ENCODE measurements at regions not wholly inside any gene's neighbourhood (a gene's known extent, or its start where the extent isn't known, plus 50 kb on each side); places are given as distances from the start of the nearest gene placed in this dataset.

DNA sequence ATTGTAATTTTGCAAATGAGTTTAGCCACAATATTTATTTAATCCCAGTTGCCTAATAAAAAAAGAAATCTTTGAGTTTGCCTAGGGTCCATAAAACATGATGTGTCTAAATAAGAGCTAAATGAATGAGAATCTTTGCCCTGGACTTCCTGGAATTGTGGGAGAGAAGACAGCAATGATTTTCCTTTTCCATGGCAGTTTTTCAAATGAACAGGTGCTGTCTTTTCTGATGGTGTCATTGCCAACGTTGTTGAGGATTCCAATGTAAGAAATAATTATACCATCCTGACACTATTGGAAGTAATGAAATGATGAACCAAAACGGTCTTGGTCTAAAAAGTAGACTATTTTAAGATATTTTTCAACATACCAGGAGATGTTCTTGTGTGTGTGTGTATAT is 984.7 kb upstream of the CELF2 start:
- TF ChIP-seq, protein P1, sequence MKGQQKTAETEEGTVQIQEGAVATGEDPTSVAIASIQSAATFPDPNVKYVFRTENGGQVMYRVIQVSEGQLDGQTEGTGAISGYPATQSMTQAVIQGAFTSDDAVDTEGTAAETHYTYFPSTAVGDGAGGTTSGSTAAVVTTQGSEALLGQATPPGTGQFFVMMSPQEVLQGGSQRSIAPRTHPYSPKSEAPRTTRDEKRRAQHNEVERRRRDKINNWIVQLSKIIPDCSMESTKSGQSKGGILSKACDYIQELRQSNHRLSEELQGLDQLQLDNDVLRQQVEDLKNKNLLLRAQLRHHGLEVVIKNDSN (IDR thresholded peaks at IDR 0.05) = no peak
- TF ChIP-seq TCF12 (IDR thresholded peaks at IDR 0.05; ENCODE audit: low read depth) (no peak), NFIC (IDR thresholded peaks at IDR 0.05) (no peak), YY1 (IDR thresholded peaks at IDR 0.05; ENCODE audit: low read depth) (no peak), EGR1 (IDR thresholded peaks at IDR 0.05) (no peak), ZBTB7A (IDR thresholded peaks at IDR 0.05; ENCODE audit: low read depth) (no peak), TEAD4 (IDR thresholded peaks at IDR 0.05) (no peak), TAF1 (IDR thresholded peaks at IDR 0.05; ENCODE audit: low read depth) (no peak), CEBPB (IDR thresholded peaks at IDR 0.05) (no peak), EP300 (IDR thresholded peaks at IDR 0.05; ENCODE audit: borderline replicate concordance) (no peak)
- TF ChIP-seq, protein P2, sequence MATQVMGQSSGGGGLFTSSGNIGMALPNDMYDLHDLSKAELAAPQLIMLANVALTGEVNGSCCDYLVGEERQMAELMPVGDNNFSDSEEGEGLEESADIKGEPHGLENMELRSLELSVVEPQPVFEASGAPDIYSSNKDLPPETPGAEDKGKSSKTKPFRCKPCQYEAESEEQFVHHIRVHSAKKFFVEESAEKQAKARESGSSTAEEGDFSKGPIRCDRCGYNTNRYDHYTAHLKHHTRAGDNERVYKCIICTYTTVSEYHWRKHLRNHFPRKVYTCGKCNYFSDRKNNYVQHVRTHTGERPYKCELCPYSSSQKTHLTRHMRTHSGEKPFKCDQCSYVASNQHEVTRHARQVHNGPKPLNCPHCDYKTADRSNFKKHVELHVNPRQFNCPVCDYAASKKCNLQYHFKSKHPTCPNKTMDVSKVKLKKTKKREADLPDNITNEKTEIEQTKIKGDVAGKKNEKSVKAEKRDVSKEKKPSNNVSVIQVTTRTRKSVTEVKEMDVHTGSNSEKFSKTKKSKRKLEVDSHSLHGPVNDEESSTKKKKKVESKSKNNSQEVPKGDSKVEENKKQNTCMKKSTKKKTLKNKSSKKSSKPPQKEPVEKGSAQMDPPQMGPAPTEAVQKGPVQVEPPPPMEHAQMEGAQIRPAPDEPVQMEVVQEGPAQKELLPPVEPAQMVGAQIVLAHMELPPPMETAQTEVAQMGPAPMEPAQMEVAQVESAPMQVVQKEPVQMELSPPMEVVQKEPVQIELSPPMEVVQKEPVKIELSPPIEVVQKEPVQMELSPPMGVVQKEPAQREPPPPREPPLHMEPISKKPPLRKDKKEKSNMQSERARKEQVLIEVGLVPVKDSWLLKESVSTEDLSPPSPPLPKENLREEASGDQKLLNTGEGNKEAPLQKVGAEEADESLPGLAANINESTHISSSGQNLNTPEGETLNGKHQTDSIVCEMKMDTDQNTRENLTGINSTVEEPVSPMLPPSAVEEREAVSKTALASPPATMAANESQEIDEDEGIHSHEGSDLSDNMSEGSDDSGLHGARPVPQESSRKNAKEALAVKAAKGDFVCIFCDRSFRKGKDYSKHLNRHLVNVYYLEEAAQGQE (IDR thresholded peaks at IDR 0.05; ENCODE audit: low read depth) = no peak
- TF ChIP-seq, protein P3, sequence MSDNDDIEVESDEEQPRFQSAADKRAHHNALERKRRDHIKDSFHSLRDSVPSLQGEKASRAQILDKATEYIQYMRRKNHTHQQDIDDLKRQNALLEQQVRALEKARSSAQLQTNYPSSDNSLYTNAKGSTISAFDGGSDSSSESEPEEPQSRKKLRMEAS (IDR thresholded peaks at IDR 0.05) = no peak

DNA sequence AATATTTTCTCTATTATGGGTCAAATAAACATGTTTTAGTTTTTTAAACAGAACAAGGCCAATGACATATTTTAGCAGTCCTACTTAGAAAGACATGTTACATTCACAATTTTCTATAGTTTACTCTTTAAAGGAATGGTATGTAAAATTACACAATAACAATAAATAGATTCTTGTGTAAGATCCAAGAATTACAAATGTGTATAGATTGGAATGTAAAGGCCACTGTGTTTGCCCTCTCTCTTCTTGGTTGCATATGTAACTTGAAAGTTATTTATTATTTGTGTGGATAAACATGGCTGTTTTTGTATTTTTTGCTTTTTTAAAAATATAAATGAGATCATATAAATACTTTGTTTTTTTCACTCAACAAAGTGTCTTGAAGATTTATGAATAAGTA is 979.3 kb upstream of the CELF2 start:
- no peak for TF ChIP-seq ZBTB7A (IDR thresholded peaks at IDR 0.05; ENCODE audit: low read depth)
- no peak for TF ChIP-seq TEAD4 (IDR thresholded peaks at IDR 0.05)

DNA sequence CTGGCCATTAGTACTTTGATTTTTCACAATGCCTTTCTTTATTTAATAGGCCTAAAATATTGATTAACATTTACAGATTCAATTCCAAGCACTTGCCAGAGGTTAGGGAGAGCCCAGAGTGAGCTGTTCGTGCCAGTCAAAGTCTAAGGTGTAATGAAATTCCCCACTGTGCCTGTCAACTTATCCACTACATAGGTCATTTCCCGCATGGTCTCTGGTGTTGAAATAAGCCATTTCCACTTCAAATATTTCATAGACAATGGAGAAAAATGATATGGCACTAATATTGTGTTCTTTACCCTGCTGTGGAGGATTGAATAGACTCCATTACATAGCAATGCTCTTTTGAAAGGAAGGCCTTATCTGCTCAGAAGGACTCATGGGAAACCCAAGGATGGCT is 978.1 kb upstream of the CELF2 start:
- no peak for TF ChIP-seq EP300 (IDR thresholded peaks at IDR 0.05; ENCODE audit: borderline replicate concordance)
- TF ChIP-seq CEBPB (IDR thresholded peaks at IDR 0.05) = no peak
- TF ChIP-seq, protein P3 (IDR thresholded peaks at IDR 0.05) = no peak
- TF ChIP-seq, protein P2 (IDR thresholded peaks at IDR 0.05; ENCODE audit: low read depth) = no peak
- no peak for TF ChIP-seq YY1 (IDR thresholded peaks at IDR 0.05; ENCODE audit: low read depth)
- no peak for TF ChIP-seq TAF1 (IDR thresholded peaks at IDR 0.05; ENCODE audit: low read depth)
- TF ChIP-seq FOXM1 (IDR thresholded peaks at IDR 0.05; ENCODE audit: borderline replicate concordance, low read depth) = no peak
- TF ChIP-seq NFIC (IDR thresholded peaks at IDR 0.05) = no peak
- no peak for TF ChIP-seq TEAD4 (IDR thresholded peaks at IDR 0.05)
- TF ChIP-seq, protein P1 (IDR thresholded peaks at IDR 0.05) = no peak
- no peak for TF ChIP-seq ZBTB7A (IDR thresholded peaks at IDR 0.05; ENCODE audit: low read depth)
- no peak for TF ChIP-seq EGR1 (IDR thresholded peaks at IDR 0.05)
- no peak for TF ChIP-seq CREB1 (IDR thresholded peaks at IDR 0.05; ENCODE audit: low read depth)
- TF ChIP-seq RAD21 (IDR thresholded peaks at IDR 0.05; ENCODE audit: low read depth) = no peak
- TF ChIP-seq TCF12 (IDR thresholded peaks at IDR 0.05; ENCODE audit: low read depth) = no peak

DNA sequence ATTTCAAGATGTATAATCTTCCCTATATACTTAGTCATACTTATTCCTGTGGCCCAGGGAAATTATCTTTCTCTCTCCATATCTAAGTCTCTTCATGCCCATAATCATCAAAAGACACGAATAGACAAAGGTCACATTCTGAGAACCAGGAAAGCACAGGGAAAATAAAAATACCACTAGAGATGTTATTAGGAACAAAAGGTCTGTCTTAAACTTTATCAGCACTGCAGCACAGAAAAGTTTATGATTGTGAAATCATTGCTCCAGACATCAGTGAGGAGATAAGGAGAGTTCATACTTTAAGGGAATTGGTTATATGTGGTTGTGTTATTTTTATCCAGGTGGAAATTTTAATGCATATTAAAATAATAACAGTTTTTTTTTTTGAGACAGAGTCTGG is 974.6 kb upstream of the CELF2 start:
- TF ChIP-seq, protein P1 (IDR thresholded peaks at IDR 0.05) = no peak

DNA sequence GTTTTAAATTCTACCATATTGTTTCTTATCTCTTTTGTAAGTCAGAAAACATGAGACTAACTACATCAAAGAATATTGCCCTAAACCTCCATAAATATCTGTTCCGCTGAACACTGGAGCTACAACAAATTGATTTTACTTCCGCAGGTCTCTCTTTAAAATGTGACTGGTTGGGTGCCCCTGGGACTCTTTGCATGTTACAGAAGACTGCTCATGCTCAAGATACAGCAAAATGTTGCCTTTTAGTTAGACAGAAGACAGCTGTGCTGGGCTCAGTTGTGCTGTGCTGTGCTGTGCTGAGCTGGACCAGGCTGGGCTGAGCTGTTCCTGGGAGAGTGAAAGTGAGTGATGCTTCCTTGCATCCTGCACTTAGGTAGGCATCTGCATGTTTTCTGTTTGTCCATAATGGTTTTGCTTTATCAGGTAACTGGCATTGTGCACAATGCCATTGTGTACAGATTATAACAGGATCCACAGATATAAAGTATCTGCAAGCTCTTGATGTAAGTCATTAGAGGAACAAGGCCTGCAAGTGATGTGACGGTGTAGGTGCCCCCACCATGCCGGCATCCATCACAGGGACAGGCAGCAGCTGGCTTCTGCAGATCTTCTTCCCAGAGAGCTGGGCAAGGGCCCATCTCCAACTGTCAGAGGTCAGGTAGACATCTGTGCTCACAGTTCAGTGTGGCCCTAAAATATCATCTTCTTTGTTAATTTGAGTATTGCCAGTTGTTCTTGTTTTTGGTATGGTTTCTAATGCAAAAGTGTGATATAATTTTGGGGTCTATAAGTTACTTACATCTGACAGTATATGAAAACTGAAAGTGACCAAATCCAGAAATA is 972.5 kb upstream of the CELF2 start:
- TF ChIP-seq YY1 (IDR thresholded peaks at IDR 0.05; ENCODE audit: low read depth) = no peak
- no peak for TF ChIP-seq CEBPB (IDR thresholded peaks at IDR 0.05)
- TF ChIP-seq ZBTB7A (IDR thresholded peaks at IDR 0.05; ENCODE audit: low read depth) = no peak
- TF ChIP-seq FOXM1 (IDR thresholded peaks at IDR 0.05; ENCODE audit: borderline replicate concordance, low read depth) = no peak
- TF ChIP-seq EP300 (IDR thresholded peaks at IDR 0.05; ENCODE audit: borderline replicate concordance) = no peak
- no peak for TF ChIP-seq TCF12 (IDR thresholded peaks at IDR 0.05; ENCODE audit: low read depth)
- TF ChIP-seq EGR1 (IDR thresholded peaks at IDR 0.05) = no peak
- no peak for TF ChIP-seq TAF1 (IDR thresholded peaks at IDR 0.05; ENCODE audit: low read depth)
- TF ChIP-seq NFIC (IDR thresholded peaks at IDR 0.05) = no peak
- TF ChIP-seq TEAD4 (IDR thresholded peaks at IDR 0.05) = no peak
- TF ChIP-seq, protein P3 (IDR thresholded peaks at IDR 0.05) = no peak
- TF ChIP-seq, protein P1 (IDR thresholded peaks at IDR 0.05) = no peak
- TF ChIP-seq RAD21 (IDR thresholded peaks at IDR 0.05; ENCODE audit: low read depth) = no peak
